PC-9 (cell line): ENCODE measurements at regions not wholly inside any gene's neighbourhood (a gene's known extent, or its start where the extent isn't known, plus 50 kb on each side); places are given as distances from the start of the nearest gene placed in this dataset.

ENCODE experiments used
- BruUV-seq: library from RNA; stranded (reverse); fragments of 400-500 nt; replicated peaks from 2 replicates; lab custom pipeline; 2021; lab: Mats Ljungman, UMichigan
- CTCF ChIA-PET: fragments of 300-600 bp; sonication (Branson Sonifier 250); formaldehyde crosslinking; loops from one replicate; lab custom pipeline; 2022; ENCODE audit warnings: antibody characterized with exemption; lab: Charles Lee
- POLR2A ChIA-PET: fragments of 300-600 bp; sonication (Branson Sonifier 250); formaldehyde crosslinking; loops from one replicate; lab custom pipeline; 2022; ENCODE audit warnings: antibody characterized with exemption; ENCODE audit not compliant: unreplicated experiment; lab: Charles Lee
- DNase-seq, 2 experiments: peaks; one replicate each; pipeline versions ENCODE4 v3.0.0 to v3.0.0-alpha.2; 2015 to 2022; ENCODE audit warnings: mixed read lengths in 1 of 2
- H2AFZ ChIP-seq: fragments of 200-600 bp; sonication (generic); 2 replicates; pipeline ENCODE4 v1.8.1; 2017; ENCODE audit warnings: antibody characterized with exemption
- H3F3A ChIP-seq: fragments of 200-600 bp; sonication (generic); 2 replicates; pipeline ENCODE4 v1.8.1; 2017; ENCODE audit warnings: antibody characterized with exemption, mild to moderate bottlenecking, low read depth; ENCODE audit not compliant: insufficient read depth
- H3K27ac ChIP-seq: fragments of 200-600 bp; sonication (generic); 2 replicates; pipeline ENCODE4 v1.6.1; 2016; ENCODE audit warnings: mixed run types
- H3K27me3 ChIP-seq: fragments of 200-600 bp; sonication (generic); 2 replicates; pipeline ENCODE4 v1.6.1; 2016; ENCODE audit warnings: low read depth, mixed run types; ENCODE audit not compliant: insufficient read depth
- H3K36me3 ChIP-seq: fragments of 200-600 bp; sonication (generic); 2 replicates; pipeline ENCODE4 v1.6.1; 2016; ENCODE audit warnings: low read depth, mixed run types
- H3K4me1 ChIP-seq: fragments of 200-600 bp; sonication (generic); replicated peaks from 2 replicates; pipeline ENCODE4 v1.6.1; 2016; ENCODE audit warnings: mixed run types; ENCODE audit not compliant: insufficient read depth
- H3K4me2 ChIP-seq: fragments of 200-600 bp; sonication (generic); 2 replicates; pipeline ENCODE4 v1.6.1; 2017; ENCODE audit warnings: mixed run types
- H3K4me3 ChIP-seq: fragments of 200-600 bp; sonication (generic); 2 replicates; pipeline ENCODE4 v1.6.1; 2016; ENCODE audit warnings: mixed run types
- H3K79me2 ChIP-seq: fragments of 200-600 bp; sonication (generic); 2 replicates; pipeline ENCODE4 v1.6.1; 2017; ENCODE audit warnings: low read depth, mixed run types
- H3K9me2 ChIP-seq: fragments of 200-600 bp; sonication (generic); 2 replicates; pipeline ENCODE4 v1.8.1; 2017; ENCODE audit warnings: mild to moderate bottlenecking; ENCODE audit not compliant: insufficient read depth
- H3K9me3 ChIP-seq: fragments of 200-600 bp; sonication (generic); 2 replicates; pipeline ENCODE4 v1.8.1; 2016; ENCODE audit warnings: low read depth; ENCODE audit not compliant: insufficient read depth
- H4K20me1 ChIP-seq: fragments of 200-600 bp; sonication (generic); 2 replicates; pipeline ENCODE4 v1.8.1; 2017; ENCODE audit not compliant: insufficient read depth
- CTCF ChIP-seq: fragments of 200-600 bp; sonication (generic); conservative IDR thresholded peaks from 2 replicates; pipeline ENCODE4 v1.6.1; 2017; ENCODE audit warnings: mixed run types, antibody characterized with exemption, mild to moderate bottlenecking, moderate library complexity
- EZH2 ChIP-seq: fragments of 200-600 bp; sonication (generic); IDR thresholded peaks from 2 replicates; pipeline ENCODE4 v1.8.0; 2017; ENCODE audit warnings: antibody characterized with exemption, low read depth
- intact Hi-C: fragments of 100-400 bp; cut with micrococcal nuclease; formaldehyde crosslinking; loops from one replicate; pipeline ENCODE4 v1.10.0; 2022; ENCODE audit not compliant: unreplicated experiment

- intact Hi-C loops = no loop called here
- H3K4me2 ChIP-seq = no peak overlapping the region
- ChIA-PET CTCF (no interaction called here), POLR2A (no interaction called here)
- H3K4me3 ChIP-seq = no peak overlapping the region
- no peak overlapping the region for H2AFZ ChIP-seq
- BruUV-seq = no TSS peak
- no peaks in the 10 kb centered on the region for H3K27me3 ChIP-seq
- no peaks in the 10 kb centered on the region for H3K4me1 ChIP-seq
- no peaks in the 10 kb centered on the region for H4K20me1 ChIP-seq
- H3K27ac ChIP-seq = no peak overlapping the region
- H3K9me3 ChIP-seq = no peaks in the 10 kb centered on the region
- H3K9me2 ChIP-seq = no peaks in the 10 kb centered on the region
- DNase-seq = no peak
- H3K79me2 ChIP-seq = no peaks in the 10 kb centered on the region
- no peaks in the 10 kb centered on the region for H3K36me3 ChIP-seq
- no peak for TF ChIP-seq EZH2
- no peak for TF ChIP-seq CTCF
- H3F3A ChIP-seq = no peaks in the 10 kb centered on the region
These were observed 375.2 kb downstream of the UBE2NL start for GRCh38 chrX:144259054-144259453.

GRCh38 chrX:144265641-144266040 is 381.8 kb downstream of the UBE2NL start:
- Histone ChIP-seq H3K27ac (no peak overlapping the region), H2AFZ (no peak overlapping the region), H3K4me3 (no peak overlapping the region), H3F3A (no peaks in the 10 kb centered on the region), H3K27me3 (no peaks in the 10 kb centered on the region), H3K79me2 (no peaks in the 10 kb centered on the region), H3K4me1 (no peaks in the 10 kb centered on the region), H3K9me2 (no peaks in the 10 kb centered on the region), H3K4me2 (no peak overlapping the region), H3K36me3 (no peaks in the 10 kb centered on the region), H4K20me1 (no peaks in the 10 kb centered on the region), H3K9me3 (no peaks in the 10 kb centered on the region)
- no peak for DNase-seq
- no TSS peak for BruUV-seq
- POLR2A ChIA-PET = no interaction called here
- intact Hi-C loops = no loop called here
- TF ChIP-seq CTCF (no peak), EZH2 (no peak)
- CTCF ChIA-PET = no interaction called here

- no peak overlapping the region for H2AFZ ChIP-seq
- H3K36me3 ChIP-seq = no peaks in the 10 kb centered on the region
- intact Hi-C loops = no loop called here
- TF ChIP-seq EZH2 (no peak), CTCF (no peak)
- ChIA-PET CTCF (no interaction called here), POLR2A (no interaction called here)
- H3K27me3 ChIP-seq = no peaks in the 10 kb centered on the region
- H3K9me3 ChIP-seq = no peaks in the 10 kb centered on the region
- BruUV-seq = no TSS peak
- peak in 1 of 2 experiments; percentile 41 for DNase-seq
- H3K4me3 ChIP-seq = no peak overlapping the region
- no peaks in the 10 kb centered on the region for H3K4me1 ChIP-seq
- no peaks in the 10 kb centered on the region for H3K79me2 ChIP-seq
- no peaks in the 10 kb centered on the region for H4K20me1 ChIP-seq
- no peaks in the 10 kb centered on the region for H3F3A ChIP-seq
- H3K4me2 ChIP-seq = no peak overlapping the region
- H3K9me2 ChIP-seq = no peaks in the 10 kb centered on the region
- H3K27ac ChIP-seq = no peak overlapping the region
These were observed 391.5 kb downstream of the UBE2NL start for GRCh38 chrX:144275367-144275766.
